ENCODE measurements at regions not wholly inside any gene's neighbourhood (a gene's known extent, or its start where the extent isn't known, plus 50 kb on each side); places are given as distances from the start of the nearest gene placed in this dataset.

DNA sequence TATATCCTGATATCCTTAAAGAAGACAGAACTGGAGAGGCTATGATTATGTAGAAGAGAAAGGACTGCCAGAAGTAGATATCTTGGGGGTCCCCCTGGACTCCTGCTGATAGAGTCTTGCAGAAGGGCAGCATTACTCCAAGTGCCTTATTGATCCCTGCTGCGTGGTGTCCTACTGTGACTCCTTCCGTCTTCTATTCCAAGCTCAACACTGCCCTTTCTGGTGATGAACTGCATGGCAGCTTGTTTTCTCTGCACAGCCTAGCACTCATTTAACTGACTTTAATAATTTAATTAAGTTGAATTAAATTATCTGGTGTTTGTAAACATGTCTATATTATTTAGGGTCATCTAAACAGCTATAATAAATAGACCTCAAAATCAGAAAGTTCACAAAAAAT lies 194.1 kb upstream of the DSEL start:
- no peak for DNase-seq

DNA sequence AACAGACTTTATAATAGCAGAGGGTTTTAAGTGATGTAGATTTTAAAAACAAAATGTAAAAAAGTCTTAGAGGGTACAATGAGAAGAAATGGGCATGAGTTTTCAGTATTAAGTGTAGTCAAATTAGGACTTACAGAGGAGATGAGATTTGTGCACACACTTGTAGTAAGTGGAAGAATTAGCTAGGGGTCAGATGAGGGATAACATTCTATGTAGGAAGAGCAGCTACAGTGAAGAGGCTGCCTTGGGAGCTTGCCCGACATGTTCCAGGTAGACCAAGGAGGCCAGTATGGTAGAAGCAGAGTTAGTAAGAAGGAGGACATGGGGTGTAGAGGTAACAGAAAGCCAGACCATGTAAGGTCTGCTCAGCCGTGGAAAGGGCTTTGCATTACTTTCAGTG lies 189.2 kb upstream of the DSEL start:
- no peak for DNase-seq

DNA sequence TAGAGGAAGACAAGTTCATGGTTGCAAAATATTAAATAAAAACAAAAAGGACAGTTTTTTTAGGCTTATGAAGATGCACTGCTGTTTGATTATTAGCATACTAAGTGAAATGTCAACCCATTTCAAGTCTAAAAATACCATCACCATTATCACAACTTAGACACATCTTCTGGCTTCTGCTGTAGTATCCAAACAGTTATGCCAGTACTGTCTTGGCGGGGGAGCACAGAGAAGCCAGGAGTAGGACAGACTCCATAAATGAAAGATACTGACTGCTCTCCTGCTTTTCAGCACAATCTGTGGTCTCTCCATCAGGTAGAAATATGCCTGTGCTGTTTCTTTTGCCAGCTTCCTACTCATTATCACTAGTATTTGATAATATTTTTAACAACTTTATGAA lies 179.2 kb upstream of the DSEL start:
- DNase-seq = no peak

DNA sequence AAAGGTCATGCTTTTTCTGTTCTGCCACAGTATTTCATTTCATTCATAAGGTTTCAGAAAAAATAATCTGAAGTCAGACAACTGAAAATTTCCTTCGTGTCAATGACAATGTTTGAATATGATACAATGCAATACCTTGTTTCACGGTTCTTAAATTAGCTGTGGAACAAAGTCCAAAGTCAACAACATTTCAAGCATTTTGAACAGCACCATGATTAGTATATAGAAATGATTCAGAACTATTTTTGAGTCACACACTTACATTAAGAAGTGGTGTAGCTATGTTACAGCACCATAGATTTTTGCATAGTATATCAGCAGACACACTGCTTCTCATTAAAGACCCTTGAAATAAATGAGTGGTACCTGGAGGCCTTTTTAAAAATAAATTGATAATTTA lies 178.3 kb upstream of the DSEL start:
- no peak for DNase-seq

DNA sequence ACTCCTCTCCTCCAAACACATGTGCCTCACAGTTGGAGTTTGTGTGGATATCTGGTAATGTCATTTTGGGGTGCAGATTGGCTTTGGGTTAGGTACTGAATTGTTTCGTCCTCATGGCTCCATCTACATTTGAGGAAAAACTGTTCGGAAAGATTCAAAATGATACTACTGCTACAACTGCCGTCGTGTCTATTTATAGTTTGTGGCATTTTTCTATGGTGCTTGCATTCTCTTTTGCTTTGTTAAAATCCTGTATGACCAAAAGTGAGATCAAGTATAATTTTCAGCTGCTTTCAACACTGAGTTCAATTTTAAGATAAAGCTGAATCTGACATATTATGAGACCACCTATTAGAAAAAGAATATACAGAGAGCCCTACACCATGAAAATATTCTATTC lies 176.3 kb upstream of the DSEL start:
- no peak for DNase-seq

DNA sequence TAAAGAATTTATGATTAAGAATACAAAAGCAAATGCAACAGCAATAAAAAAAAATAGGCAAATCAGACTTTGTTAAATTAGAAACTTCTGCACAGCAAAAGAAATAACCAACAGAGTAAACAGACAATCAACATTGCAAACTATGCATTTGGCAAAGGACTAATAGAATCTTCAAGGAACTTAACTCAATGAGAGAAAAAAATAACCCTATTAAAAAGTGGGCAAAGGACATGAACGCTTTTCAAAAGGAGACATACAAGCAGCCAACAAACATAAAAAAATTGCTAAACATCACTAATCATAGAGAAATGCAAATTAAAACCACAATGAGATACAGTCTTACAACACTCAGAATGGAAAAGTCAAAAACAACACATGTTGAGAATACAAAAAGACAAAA lies 166.0 kb upstream of the DSEL start:
- no peak for DNase-seq

DNA sequence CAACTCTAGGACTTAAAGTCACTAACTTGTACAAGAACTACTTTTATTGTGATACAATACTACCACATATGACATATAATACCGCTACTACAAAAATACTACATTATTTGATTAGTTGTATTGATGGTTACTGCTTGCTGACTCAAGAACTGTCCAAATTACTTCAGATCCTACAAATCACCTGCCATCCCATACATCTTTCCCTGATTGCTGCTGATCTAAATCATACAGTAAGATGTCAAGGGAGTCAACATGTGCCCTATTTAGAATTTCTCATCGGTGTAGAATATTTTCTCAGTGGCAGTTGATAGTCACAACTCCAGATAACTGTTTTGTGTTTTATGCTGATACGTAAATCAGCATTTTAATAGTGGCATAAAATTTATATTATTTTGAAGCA lies 161.0 kb upstream of the DSEL start:
- DNase-seq = no peak

DNA sequence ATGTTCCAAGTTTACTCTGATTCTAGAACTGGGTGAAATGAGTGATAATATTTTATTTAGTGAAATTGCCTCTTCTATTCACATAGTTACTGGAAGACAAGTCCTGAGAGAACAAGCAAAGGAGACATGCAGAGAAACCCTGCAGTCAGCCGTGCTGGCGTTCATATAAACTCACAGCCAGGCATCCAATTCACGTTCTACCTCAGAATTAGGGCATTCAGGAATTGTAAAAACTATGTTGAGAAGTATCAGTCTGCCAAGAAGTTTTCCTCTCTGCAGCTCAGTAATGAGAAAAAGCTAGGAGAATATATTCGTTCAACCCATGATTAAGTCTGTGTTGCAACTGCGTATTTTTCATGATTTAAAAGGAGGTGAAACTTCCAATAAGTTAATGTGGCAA lies 156.2 kb upstream of the DSEL start:
- DNase-seq = no peak

DNA sequence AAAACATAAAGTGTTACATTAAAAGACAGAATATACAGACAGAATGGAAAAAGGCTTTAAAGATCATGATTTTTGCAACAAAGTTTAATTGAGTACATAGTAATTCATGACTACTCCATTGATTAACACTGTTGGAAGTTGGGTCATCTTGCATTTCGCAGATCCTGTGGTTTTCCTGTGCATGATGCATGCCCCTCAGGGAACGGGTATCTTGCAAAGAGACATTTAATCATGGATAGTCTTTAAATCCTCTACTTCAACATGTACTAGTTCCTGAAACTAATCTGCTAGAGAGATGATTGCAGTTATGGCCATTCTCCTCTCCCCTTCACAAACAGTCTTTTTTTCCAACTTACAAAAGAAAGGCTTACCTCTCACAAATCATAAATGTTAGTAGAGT lies 155.6 kb upstream of the DSEL start:
- DNase-seq = no peak

DNA sequence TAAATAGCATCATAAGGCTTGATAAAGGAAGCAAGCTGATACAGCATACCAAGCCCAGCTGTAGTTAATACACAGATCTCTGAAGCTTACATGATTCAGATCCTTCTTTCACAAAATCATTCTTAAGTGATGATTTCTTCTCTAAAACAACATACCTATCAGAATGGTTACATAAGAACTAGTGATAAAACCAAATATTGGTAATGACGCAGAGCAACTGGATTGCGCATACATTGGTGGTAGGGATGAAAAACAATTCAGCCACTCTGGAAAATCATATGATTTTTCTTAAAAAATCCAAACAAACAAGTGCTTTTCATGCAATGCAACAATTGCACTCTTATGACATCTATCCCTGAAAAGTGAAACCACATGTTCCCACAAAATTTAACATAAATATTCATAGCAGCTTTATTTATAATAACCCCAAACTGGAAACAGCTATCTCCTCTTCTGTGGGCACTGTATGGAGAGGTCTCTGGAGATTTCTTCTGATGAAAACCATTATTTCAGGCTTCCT lies 153.6 kb upstream of the DSEL start:
- DNase-seq = no peak

DNA sequence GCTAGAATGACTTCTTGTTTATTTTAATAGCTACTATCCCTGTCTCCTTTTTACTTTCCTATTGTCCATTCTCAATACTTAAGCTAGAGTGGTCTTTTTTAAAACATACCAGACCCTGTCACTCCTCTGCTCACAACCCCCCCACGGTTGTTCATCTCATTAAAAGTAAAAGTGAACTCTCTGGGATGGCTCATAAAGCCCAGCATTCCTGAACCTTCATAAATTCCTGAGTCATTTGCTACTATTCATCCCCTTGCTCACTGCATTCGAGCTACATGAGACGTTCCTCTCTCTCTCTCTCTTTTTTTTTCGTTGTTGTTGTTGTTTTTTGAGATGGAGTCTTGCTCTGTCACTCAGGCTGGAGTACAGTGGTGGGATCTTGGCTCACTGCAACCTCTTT lies 148.7 kb upstream of the DSEL start:
- DNase-seq = no peak

DNA sequence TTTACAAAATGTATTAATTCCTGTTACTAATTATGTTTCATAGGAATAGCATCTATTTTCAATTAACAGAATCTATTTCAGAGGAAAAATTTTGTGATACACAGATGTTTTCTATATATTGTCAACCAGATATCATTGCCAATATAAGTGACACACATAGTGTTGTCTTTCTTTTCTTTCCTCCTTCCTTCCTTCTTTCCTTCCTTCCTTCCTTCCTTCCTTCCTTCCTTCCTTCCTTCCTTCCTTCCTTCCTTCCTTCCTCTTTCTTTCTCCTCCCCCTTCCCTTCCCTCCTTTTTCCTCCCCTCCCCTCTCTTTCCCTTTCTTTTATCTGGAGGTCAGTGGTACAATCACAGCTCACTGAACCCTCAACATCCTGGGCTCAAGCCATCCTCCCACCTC lies 146.5 kb upstream of the DSEL start:
- no peak for DNase-seq

DNA sequence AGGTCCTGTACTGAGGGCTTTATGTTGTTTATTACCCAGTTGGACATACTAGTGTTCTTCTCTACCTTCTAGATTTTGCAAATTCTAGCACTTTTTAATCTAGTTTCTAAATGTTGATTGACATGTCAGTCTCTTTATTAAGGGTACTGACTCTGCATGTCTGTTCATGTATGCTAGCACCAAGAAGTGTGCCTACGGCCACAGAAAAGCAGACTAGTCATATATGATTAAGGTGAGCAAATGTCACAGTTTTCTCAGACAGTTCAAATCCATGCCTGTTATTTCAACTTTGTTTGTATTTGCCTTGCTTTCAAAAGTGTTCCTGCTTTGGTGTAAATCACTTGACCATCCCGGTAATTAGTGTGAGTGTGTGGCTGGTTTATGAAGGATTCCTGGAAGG lies 145.0 kb upstream of the DSEL start:
- no peak for DNase-seq

DNA sequence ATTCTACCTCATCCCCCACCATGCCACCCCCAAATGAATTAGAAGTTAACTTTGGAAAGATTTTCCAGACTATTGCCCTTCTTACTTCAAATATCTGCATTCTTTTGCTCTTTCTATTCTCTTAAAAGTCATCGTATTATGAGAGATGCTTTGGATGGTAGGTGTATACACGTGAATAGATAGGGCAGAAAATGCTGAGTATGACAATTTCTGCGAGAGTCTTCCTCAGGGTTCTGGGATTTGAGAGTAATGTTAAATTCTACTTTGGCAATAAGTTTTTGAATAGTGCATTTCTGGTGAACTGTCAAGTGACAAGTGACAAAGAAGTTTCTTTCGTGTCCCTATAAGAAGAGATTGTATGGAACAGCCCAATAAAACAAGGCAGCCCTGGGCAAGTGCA lies 137.6 kb upstream of the DSEL start:
- DNase-seq = no peak

DNA sequence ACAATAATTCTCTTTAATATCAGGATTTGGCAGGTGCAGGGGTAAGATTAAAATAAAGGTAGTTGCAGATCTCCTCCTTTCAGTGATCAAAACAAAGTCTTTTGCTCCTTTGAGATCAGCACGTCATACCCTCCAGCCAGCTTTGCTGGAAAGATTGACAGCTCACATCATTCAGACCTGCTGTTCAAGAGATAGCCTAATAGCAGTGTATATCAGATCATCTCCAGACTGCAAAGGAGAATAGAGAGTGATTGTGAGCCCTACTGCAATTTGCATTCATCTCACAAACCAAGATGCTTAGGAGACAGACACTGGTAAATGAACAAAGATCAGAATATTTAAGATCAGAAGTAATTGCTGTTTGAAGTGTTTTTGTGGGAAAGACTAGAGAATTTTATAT lies 135.8 kb upstream of the DSEL start:
- no peak for DNase-seq

DNA sequence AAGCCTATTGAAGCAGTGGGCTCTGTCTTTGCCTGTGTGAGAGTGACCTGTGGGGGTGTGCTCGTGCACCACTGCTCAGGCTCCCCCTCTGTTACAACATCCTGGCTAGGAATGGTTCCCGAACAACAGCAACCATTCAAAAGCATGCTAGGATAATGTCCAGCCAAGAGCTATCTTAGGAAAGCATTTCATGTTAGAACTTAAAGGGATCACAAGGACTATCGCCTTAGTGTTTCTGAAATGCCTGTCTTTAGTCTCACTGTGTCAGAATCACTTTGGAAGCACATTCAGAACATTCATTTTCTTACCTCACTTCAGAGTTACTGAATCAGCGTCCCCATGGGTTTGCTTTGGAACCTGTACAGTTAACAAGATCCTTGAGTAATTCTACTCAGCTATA lies 134.9 kb upstream of the DSEL start:
- no peak for DNase-seq

DNA sequence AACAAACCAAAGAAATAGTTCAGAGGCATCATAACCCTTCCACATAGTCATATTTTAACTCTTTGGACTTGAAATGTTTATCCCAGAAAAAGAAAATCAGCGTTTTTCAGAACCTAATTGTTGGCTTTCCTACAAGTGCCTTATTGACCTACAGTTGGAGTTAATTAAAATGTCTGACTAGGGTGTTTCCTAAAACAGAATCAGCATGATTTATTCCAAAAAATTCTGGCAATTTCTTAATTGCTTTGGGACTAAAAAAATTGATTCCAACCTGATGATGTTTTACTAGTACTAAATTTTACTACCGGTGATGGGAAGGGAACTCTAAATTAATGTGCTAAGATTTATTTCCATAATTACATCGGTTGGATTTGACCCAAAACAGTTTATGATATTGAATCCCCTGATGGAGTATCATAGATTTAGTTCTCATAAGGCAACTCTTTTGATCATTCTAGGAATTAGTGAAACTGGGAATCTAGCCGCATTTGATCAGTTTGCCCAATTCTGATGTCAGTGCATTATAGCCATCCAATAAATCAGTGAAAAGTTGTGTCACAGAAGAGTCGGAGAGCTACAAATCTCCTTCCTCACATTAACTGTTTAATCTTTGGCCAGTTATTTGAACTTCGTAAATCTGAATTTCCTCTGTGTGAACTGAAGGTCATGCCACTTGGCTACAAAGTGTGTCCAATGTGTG lies 134.3 kb upstream of the DSEL start:
- no peak for DNase-seq

DNA sequence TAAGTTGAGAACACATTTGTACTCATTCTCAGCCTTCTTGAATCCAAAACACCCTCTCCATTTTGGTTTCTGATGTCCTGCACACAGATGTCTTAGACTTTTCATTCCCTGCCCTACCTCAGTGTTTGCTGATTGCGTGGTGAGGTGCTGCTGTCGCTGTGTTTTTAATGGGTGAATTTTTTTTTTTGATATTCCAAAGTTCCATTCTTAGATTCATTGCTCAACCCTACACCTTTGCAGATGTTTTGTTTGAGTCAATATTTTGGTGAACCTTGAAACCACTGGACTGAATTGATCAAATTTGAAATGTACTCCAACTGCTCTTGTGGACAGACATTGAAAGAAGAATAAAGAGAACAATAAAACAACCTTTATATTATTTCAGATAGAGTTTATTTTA lies 130.4 kb upstream of the DSEL start:
- no peak for DNase-seq

DNA sequence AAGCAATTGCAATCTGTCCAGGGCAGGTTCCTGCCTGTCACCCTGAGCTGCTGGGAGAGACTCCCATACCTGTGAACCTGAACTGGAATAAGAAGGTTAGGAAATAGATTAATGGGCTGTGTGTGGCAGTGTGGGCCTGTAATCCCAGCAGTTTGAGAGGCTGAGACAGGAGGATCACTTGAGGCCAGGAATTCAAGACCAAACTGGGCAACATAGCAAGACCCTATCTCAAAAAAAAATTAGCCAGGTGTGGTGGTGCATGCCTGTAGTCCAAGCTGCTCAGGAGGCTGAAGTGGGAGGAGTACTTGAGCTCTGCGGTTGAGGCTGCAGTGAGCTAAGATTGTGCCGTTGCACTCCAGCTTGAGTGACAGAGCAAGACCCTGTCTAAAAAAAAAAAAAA lies 127.7 kb upstream of the DSEL start:
- DNase-seq = no peak

DNA sequence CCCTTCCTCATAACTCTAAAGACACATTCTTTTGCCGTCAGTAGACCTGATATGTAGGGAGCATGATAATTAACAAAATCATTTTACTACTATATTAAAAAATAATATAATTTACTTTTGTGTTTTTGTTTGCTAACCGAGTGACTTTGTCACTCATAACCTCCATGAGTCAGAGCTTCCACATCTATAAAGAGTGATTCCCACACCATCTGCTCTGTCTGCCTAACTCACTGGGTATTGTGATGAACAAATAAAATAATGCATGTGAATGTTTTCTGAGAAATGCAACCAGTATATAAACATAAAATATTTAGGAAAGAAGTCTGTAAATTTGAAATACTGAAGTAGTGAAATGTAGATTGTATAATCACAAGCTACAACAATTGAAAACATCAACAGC lies 123.4 kb upstream of the DSEL start:
- no peak for DNase-seq

DNA sequence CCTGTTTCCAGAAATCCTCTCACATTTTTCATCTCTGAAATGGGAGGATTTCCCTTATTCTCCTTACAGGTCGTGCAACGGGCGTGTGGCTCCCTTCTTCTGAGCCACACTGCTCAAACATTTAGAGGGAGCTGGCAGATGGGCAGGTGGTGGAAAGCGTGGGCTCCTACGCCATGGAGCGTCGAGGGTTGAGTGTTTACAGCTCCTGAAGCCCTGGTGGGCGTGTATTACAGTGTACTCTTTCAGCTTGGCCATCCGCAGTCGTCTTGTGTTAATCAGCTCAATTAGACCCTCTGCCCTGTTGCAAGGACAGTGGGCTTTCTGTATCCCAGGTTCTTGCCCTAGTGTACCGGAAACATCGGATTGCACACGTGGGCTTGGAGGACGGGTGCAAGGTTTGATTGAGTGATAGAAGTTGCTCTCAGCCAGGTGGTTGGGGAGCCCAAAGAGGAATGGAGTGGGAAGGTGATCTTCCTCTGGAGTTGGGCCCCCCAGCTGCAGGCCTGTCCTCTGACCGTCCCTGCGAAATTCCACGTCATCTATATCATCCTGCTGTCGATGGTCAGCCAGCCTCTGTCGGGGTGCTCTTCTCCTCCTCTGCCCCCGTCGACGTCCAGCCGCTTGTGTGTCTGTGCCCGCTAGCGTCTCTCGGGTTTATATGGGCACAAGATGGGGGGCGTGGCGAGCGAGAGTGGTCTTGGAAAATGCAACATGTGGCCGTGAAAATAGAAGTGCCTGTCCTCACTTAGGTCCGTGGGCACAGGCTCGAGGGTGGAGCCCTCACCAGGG lies 120.3 kb upstream of the DSEL start:
- no peak for DNase-seq

DNA sequence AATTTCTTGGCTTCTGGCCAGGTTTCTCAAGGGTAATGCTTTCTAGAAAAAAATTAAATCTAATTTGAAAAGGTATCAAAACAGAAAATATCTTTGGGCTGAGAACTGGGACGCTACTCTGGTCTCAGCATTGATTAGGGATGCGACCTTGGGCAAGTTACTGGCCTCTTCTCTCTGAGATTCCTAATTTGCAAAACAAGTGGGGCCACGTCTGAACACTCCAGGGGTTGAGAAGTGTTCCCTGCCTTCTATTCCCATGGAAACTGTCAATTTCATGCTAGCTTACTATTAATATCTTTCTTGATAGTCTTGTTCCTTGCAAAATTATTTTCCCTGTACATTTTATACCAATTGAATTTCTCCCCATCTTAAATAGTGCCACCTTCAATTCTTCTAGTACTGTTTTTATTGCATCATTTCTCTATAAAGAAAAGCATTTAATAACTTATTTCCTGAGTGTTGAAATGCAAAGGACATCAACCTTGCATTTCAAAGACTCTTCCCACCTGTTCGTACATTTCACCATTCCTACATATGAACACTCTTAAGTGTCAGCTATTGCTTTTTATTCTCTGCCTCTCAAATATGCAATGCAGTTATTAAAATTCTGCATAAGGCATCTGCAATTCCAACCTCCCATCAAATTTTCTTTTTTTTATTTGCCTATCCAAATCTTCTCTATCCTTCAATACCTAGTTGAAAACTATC lies 118.3 kb upstream of the DSEL start:
- no peak for DNase-seq

DNA sequence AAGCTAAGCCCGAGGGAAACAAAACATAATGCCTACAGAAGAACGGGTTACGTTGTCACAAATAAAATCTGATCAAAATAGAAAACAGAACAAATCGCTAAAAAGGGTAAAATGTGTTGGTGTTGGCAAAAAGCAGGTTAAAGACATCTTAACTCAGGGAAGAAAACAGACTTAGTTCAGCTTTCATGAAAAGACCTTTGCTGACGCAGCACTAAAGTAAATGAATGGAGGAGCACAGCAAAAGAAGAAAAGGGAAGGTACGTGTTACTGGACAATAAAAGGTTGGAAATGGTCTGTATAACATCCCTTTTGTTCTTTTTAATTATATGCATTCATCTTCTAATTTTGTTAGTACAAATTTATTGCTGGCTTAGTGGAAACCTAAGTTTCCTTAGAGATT lies 117.4 kb upstream of the DSEL start:
- no peak for DNase-seq

DNA sequence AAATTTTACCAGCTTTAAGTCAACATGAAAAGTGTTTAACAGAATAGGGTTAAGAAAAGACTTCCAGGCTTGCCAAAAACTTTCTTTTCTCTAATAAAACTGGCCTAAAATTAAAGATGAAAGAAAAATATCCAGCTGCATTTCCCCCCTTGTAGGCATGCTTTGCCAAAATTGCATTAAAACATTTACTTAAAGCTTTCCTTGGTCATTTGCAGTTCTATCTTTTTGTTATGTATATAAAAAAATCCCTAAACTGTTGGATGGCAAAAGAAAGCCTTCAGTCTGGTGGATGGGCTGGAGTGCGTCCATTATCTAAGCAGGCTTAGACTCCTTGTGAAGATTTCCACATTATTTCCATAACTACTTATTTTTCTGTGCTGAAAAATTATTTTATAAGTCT lies 105.4 kb upstream of the DSEL start:
- DNase-seq = no peak
